Upper lobe of left lung (tissue), 4 donors: ENCODE measurements at regions not wholly inside any gene's neighbourhood (a gene's known extent, or its start where the extent isn't known, plus 50 kb on each side); places are given as distances from the start of the nearest gene placed in this dataset.

Experiments
- POLR2A ChIP-seq, 4 donors: fragments of 450-650 bp; IDR thresholded peaks; one replicate each; pipeline ENCODE4 v1.5.1; 2016 to 2017; ENCODE audit warnings: antibody characterized with exemption in 4 of 4, mild to moderate bottlenecking in 2 of 4
- TF ChIP-seq, protein P1 (sequence below), 6 experiments: fragments of 450-650 bp in 4 of 6; fragments of 200-600 bp in 2 of 6; sonication (generic) in 2 of 6; IDR thresholded peaks; one replicate each; pipeline ENCODE4 v1.5.1; 2016 to 2019; ENCODE audit warnings: antibody characterized with exemption in 6 of 6

DNA sequence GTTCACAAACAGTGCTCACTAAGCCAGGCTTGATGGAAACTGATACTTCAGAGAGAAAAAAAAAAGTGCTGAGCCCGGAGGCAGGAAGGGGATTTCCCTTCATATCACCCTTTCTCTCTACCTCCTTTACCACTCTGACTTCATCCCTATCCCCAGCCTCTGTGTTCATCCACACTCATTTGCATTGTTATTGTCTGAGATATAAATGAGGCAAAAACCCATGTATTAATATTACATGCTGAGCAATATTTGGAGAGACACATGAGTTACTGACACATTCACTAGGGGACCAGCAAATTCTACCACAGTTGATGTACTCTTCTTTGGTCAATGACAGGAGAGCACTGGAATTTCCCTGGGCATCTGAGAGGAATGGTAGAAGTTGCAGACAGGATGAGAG, 175.8 kb downstream of the TNFSF18 start:
- TF ChIP-seq POLR2A (IDR thresholded peaks at IDR 0.05): no peak
- TF ChIP-seq, protein P1, sequence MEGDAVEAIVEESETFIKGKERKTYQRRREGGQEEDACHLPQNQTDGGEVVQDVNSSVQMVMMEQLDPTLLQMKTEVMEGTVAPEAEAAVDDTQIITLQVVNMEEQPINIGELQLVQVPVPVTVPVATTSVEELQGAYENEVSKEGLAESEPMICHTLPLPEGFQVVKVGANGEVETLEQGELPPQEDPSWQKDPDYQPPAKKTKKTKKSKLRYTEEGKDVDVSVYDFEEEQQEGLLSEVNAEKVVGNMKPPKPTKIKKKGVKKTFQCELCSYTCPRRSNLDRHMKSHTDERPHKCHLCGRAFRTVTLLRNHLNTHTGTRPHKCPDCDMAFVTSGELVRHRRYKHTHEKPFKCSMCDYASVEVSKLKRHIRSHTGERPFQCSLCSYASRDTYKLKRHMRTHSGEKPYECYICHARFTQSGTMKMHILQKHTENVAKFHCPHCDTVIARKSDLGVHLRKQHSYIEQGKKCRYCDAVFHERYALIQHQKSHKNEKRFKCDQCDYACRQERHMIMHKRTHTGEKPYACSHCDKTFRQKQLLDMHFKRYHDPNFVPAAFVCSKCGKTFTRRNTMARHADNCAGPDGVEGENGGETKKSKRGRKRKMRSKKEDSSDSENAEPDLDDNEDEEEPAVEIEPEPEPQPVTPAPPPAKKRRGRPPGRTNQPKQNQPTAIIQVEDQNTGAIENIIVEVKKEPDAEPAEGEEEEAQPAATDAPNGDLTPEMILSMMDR (IDR thresholded peaks at IDR 0.05): no peak
